ENCODE measurements at regions not wholly inside any gene's neighbourhood (a gene's known extent, or its start where the extent isn't known, plus 50 kb on each side); places are given as distances from the start of the nearest gene placed in this dataset.

DNA sequence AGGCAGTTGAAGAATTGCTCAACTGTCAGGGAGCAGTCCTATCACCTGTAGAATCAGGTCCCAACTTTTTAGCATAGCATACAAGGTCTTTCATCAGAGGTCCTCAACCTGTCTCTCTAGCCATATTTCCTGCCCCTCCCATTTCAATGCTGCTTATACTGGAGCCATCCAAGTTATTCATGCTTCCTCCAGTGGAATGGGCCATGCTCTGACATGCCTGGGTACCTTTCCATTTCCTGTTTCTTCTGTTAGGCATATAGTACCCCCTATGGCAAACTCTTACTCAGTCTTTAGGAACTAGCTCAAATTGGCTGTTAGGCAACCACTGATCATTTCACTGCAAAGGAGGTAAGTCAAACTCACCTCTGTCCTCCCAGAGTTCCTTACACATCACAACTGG, 51.0 kb upstream of the ABCA12 start:
- no peak overlapping the region for H4K5ac ChIP-seq (ENCODE audit: insufficient read length, low read depth, low read length)
- H2BK20ac ChIP-seq (ENCODE audit: low read depth, low read length, poor library complexity, severe bottlenecking): no peak overlapping the region
- no peak overlapping the region for H2BK120ac ChIP-seq (ENCODE audit: low read depth, low read length, poor library complexity, severe bottlenecking)
- H2AK5ac ChIP-seq (ENCODE audit: insufficient read length, low read length): no peak overlapping the region
- no peaks in the 10 kb centered on the region for H3K79me1 ChIP-seq (ENCODE audit: insufficient read depth, low read depth, low read length, poor library complexity, severe bottlenecking)
- Mint-ChIP-seq H3K27ac (no peak overlapping the region; a peak in 1 of 7 replicates), H3K4me1 (no peaks in the 10 kb centered on the region), H3K4me3 (no peak overlapping the region), H3K9me3 (no peaks in the 10 kb centered on the region), H3K27me3 (ENCODE audit: low read depth) (peaks cover 2% of the 10 kb centered on the region; the same call in 1 of the 2 replicates), H3K36me3 (ENCODE audit: insufficient read depth in 1 of 3, low read depth in 3 of 3) (no peaks in the 10 kb centered on the region)
- H3T11ph ChIP-seq (ENCODE audit: low read length): no peak overlapping the region
- no peaks in the 10 kb centered on the region; the same call in 1 of the 2 replicates for H3K27me3 ChIP-seq (ENCODE audit: insufficient read depth, low read length)
- no peak overlapping the region for H3K4ac ChIP-seq (ENCODE audit: low read depth, low read length)
- H4K8ac ChIP-seq (replicated peaks; ENCODE audit: insufficient read length, low read depth, low read length): no peak overlapping the region
- no peak overlapping the region for H3K14ac ChIP-seq (ENCODE audit: insufficient read depth, low read length)
- H4K91ac ChIP-seq (ENCODE audit: insufficient read length, low read depth, low read length): no peak overlapping the region
- H2BK15ac ChIP-seq (ENCODE audit: low read depth, low read length): no peak overlapping the region; the same call in 1 of the 2 replicates
- no peak overlapping the region for H3K4me2 ChIP-seq (ENCODE audit: insufficient read depth, insufficient read length, low read length)
- no peaks in the 10 kb centered on the region for H3K4me1 ChIP-seq (ENCODE audit: insufficient read depth, low read length)
- no peaks in the 10 kb centered on the region for H3K79me2 ChIP-seq (ENCODE audit: insufficient read depth, low read length)
- H3K56ac ChIP-seq (ENCODE audit: insufficient read length, low read depth, low read length): no peak overlapping the region
- no peaks in the 10 kb centered on the region for H3K9me3 ChIP-seq (ENCODE audit: control insufficient read depth, low read depth, low read length)
- no peak overlapping the region for H3K18ac ChIP-seq (ENCODE audit: insufficient read length, low read depth, low read length)
- no peak overlapping the region for H3K23ac ChIP-seq (ENCODE audit: insufficient read length, low read depth, low read length)
- no peak overlapping the region for H2AFZ ChIP-seq (ENCODE audit: low read length)
- no peak overlapping the region for H3K27ac ChIP-seq (ENCODE audit: insufficient read length, low read depth, low read length)
- no peak overlapping the region for H2BK5ac ChIP-seq (ENCODE audit: insufficient read length, low read length)
- no peak for TF ChIP-seq CTCF (conservative IDR thresholded peaks at IDR 0.05)
- no peak overlapping the region for H2BK12ac ChIP-seq (ENCODE audit: insufficient read length, low read depth, low read length)
- H3K23me2 ChIP-seq (ENCODE audit: insufficient read length, low read depth, low read length, poor library complexity, severe bottlenecking): no peaks in the 10 kb centered on the region
- H4K20me1 ChIP-seq (ENCODE audit: control insufficient read depth, insufficient read depth, insufficient read length): no peaks in the 10 kb centered on the region
- no peak for DNase-seq
- no peak overlapping the region for H3K9ac ChIP-seq (ENCODE audit: extremely low read depth, insufficient read length, low read length)

All from H9 (cell line).